CD4-positive, alpha-beta T cell (primary cell): ENCODE measurements at regions not wholly inside any gene's neighbourhood (a gene's known extent, or its start where the extent isn't known, plus 50 kb on each side); places are given as distances from the start of the nearest gene placed in this dataset.

ENCODE experiments used
- ATAC-seq: fragments of 200-7000 bp; cut with Tn5 transposase; one replicate; pipeline ENCODE4 v1.10.0; 2022; ENCODE audit warnings: mild to moderate bottlenecking; ENCODE audit not compliant: poor library complexity
- CTCF ChIA-PET: fragments of 350-600 bp; sonication (Branson Sonifier 250); formaldehyde crosslinking; loops from one replicate; lab custom pipeline; 2021; ENCODE audit warnings: antibody characterized with exemption, inconsistent platforms; lab: Charles Lee
- POLR2A ChIA-PET: fragments of 350-600 bp; sonication (Branson Sonifier 250); formaldehyde crosslinking; loops from one replicate; lab custom pipeline; 2021; ENCODE audit warnings: antibody characterized with exemption, inconsistent platforms; lab: Charles Lee
- DNase-seq, 14 experiments: peaks; one replicate each; pipeline ENCODE4 v3.0.0-alpha.2; 2013 to 2020; ENCODE audit warnings: mixed read lengths in 2 of 14
- H3K27ac ChIP-seq, 2 donors: one replicate each; pipeline versions ENCODE4 v1.5.1 to v1.7.0; 2013; ENCODE audit warnings: low read length in 2 of 2, low read depth in 1 of 2, mild to moderate bottlenecking in 1 of 2
- H3K27me3 ChIP-seq, 2 experiments: 1 replicate in 1 of 2; 2 replicates in 1 of 2; pipeline versions ENCODE4 v1.6.1 to v1.7.0; 2013; ENCODE audit warnings: low read length in 2 of 2, control low read depth in 1 of 2, mild to moderate bottlenecking in 1 of 2, moderate library complexity in 1 of 2; ENCODE audit not compliant: insufficient read depth in 2 of 2, control insufficient read depth in 1 of 2
- H3K36me3 ChIP-seq: one replicate; pipeline ENCODE4 v1.6.1; 2013; ENCODE audit warnings: low read length, control low read depth; ENCODE audit not compliant: insufficient read depth
- H3K4me1 ChIP-seq: one replicate; pipeline ENCODE4 v1.6.1; 2013; ENCODE audit warnings: low read length, control low read depth; ENCODE audit not compliant: insufficient read depth
- H3K4me3 ChIP-seq: one replicate; pipeline ENCODE4 v1.5.1; 2013; ENCODE audit warnings: mild to moderate bottlenecking, low read length, moderate library complexity
- H3K9me3 ChIP-seq, 2 experiments: 1 replicate in 1 of 2; 2 replicates in 1 of 2; pipeline versions ENCODE4 v1.6.1 to v1.7.0; 2013; ENCODE audit warnings: low read length in 2 of 2, mild to moderate bottlenecking in 2 of 2, control low read depth in 1 of 2, moderate library complexity in 1 of 2; ENCODE audit not compliant: control insufficient read depth in 1 of 2, insufficient read depth in 1 of 2
- H3K27ac Mint-ChIP-seq: one replicate; pipeline ENCODE4 v1.8.0; 2020; ENCODE audit warnings: mixed read lengths
- H3K27me3 Mint-ChIP-seq: one replicate; pipeline ENCODE4 v1.8.0; 2021; ENCODE audit warnings: mixed read lengths
- H3K36me3 Mint-ChIP-seq: one replicate; pipeline ENCODE4 v1.8.0; 2021; ENCODE audit warnings: low read depth, mixed read lengths
- H3K4me1 Mint-ChIP-seq: one replicate; pipeline ENCODE4 v1.8.0; 2021; ENCODE audit warnings: low read depth, mixed read lengths
- H3K4me3 Mint-ChIP-seq: one replicate; pipeline ENCODE4 v1.8.0; 2020; ENCODE audit warnings: mild to moderate bottlenecking, mixed read lengths
- H3K9me3 Mint-ChIP-seq: one replicate; pipeline ENCODE4 v1.8.0; 2020; ENCODE audit warnings: mixed read lengths
- intact Hi-C, 2 experiments: fragments of 100-400 bp; cut with DNase I in 1 of 2; cut with micrococcal nuclease in 1 of 2; formaldehyde crosslinking; loops; one replicate each; pipeline versions ENCODE4 v1.15.1 to v1.9.0; 2023 to 2025; cut with DNase I, micrococcal nuclease
- TF ChIP-seq, protein P1 (sequence below): fragments of 200-600 bp; IDR thresholded peaks from one replicate; pipeline ENCODE4 v1.8.0; 2022; ENCODE audit warnings: antibody characterized with exemption, mild to moderate bottlenecking

DNA sequence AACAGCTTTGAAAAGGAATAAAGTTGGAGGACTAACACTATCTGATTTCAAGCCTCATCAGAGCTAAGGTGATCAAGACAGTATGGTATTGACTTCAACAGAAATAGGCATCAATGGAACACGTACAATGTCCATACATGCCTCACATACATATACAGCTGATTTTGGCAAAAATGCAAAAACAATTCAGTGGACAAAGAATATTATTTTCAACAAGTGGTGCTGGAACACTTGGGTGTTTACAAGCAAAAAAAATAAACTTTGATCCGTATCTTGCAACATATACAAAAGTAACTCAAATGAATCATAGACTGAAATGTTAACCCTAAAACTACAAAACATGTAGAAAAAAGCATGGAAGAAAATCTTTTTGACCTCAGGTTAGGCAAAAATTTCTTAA, 141.9 kb upstream of the ZC3H11B start:
- Histone ChIP-seq H3K36me3 (no peaks in the 10 kb centered on the region), H3K4me3 (no peak overlapping the region), H3K27ac (no peak overlapping the region), H3K27me3 (no peaks in the 10 kb centered on the region), H3K9me3 (peaks cover 0 to 15% of the 10 kb centered on the region in 2 experiments), H3K4me1 (no peaks in the 10 kb centered on the region)
- no peak for DNase-seq
- Mint-ChIP-seq H3K4me1 (no peaks in the 10 kb centered on the region), H3K36me3 (no peaks in the 10 kb centered on the region), H3K27ac (no peak overlapping the region), H3K27me3 (no peaks in the 10 kb centered on the region), H3K9me3 (no peaks in the 10 kb centered on the region), H3K4me3 (no peak overlapping the region)
- intact Hi-C loops: no loop called here
- ATAC-seq: no peak
- POLR2A ChIA-PET: no interaction called here
- CTCF ChIA-PET: no interaction called here
- TF ChIP-seq, protein P1, sequence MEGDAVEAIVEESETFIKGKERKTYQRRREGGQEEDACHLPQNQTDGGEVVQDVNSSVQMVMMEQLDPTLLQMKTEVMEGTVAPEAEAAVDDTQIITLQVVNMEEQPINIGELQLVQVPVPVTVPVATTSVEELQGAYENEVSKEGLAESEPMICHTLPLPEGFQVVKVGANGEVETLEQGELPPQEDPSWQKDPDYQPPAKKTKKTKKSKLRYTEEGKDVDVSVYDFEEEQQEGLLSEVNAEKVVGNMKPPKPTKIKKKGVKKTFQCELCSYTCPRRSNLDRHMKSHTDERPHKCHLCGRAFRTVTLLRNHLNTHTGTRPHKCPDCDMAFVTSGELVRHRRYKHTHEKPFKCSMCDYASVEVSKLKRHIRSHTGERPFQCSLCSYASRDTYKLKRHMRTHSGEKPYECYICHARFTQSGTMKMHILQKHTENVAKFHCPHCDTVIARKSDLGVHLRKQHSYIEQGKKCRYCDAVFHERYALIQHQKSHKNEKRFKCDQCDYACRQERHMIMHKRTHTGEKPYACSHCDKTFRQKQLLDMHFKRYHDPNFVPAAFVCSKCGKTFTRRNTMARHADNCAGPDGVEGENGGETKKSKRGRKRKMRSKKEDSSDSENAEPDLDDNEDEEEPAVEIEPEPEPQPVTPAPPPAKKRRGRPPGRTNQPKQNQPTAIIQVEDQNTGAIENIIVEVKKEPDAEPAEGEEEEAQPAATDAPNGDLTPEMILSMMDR: no peak

GRCh38 chr1:219753914-219754313, 141.0 kb upstream of the ZC3H11B start:
- Mint-ChIP-seq H3K27me3 (no peaks in the 10 kb centered on the region), H3K9me3 (no peaks in the 10 kb centered on the region), H3K4me3 (no peak overlapping the region), H3K27ac (no peak overlapping the region), H3K36me3 (no peaks in the 10 kb centered on the region), H3K4me1 (no peaks in the 10 kb centered on the region)
- ChIA-PET CTCF (no interaction called here), POLR2A (no interaction called here)
- no peaks in the 10 kb centered on the region for H3K36me3 ChIP-seq
- DNase-seq (no peak), ATAC-seq (no peak)
- H3K4me1 ChIP-seq: no peaks in the 10 kb centered on the region
- intact Hi-C loops: no loop called here
- H3K4me3 ChIP-seq: no peak overlapping the region
- no peaks in the 10 kb centered on the region for H3K27me3 ChIP-seq
- TF ChIP-seq, protein P1: no peak
- no peak overlapping the region for H3K27ac ChIP-seq
- peaks cover 0 to 15% of the 10 kb centered on the region in 2 experiments for H3K9me3 ChIP-seq

DNA sequence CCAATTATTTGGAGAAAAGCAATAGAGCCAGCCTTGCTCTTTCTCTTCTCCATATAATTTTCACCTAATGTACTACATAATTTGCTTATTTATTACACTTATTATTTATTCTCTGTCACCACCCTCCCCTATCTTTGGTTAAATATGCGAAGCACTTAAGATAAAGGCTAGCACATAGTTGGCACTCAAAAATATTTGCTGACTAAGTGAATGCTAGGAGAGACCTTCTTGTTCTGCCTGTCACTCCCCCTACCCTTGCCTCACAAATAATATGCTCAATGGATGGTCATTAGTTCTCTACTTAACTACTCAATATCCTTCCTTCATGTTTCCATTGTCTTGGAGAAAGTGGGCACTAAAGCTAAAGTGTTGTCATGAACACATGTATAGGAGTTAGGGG, 139.7 kb upstream of the ZC3H11B start:
- Mint-ChIP-seq H3K4me3 (no peak overlapping the region), H3K27me3 (no peaks in the 10 kb centered on the region), H3K4me1 (no peaks in the 10 kb centered on the region), H3K9me3 (no peaks in the 10 kb centered on the region), H3K36me3 (no peaks in the 10 kb centered on the region), H3K27ac (no peak overlapping the region)
- CTCF ChIA-PET: no interaction called here
- ATAC-seq (no peak), DNase-seq (no peak)
- peaks cover 0 to 15% of the 10 kb centered on the region in 2 experiments for H3K9me3 ChIP-seq
- no peak overlapping the region for H3K4me3 ChIP-seq
- POLR2A ChIA-PET: no interaction called here
- H3K4me1 ChIP-seq: no peaks in the 10 kb centered on the region
- no peak overlapping the region for H3K27ac ChIP-seq
- H3K27me3 ChIP-seq: no peaks in the 10 kb centered on the region
- intact Hi-C loops: no loop called here
- no peaks in the 10 kb centered on the region for H3K36me3 ChIP-seq
- TF ChIP-seq, protein P1: no peak
